Astrocyte (in vitro differentiated cells and primary cell): ENCODE measurements at regions not wholly inside any gene's neighbourhood (a gene's known extent, or its start where the extent isn't known, plus 50 kb on each side); places are given as distances from the start of the nearest gene placed in this dataset.

ENCODE experiments used
- DNase-seq: peaks from one replicate; pipeline ENCODE4 v3.0.0-alpha.2; 2010; ENCODE audit warnings: low read depth
- FAIRE-seq: peaks from 2 replicates; lab custom pipeline; 2011; peaks lifted over from hg19 to GRCh38; lab: Jason Lieb, UNC
- H2AFZ ChIP-seq: 2 replicates; pipeline ENCODE4 v1.6.0; 2012; ENCODE audit warnings: low read depth, low read length, inconsistent platforms
- H3K27ac ChIP-seq: 2 replicates; pipeline ENCODE4 v1.5.1; 2011; ENCODE audit warnings: low read depth, low read length, inconsistent platforms
- H3K27me3 ChIP-seq: 2 replicates; pipeline ENCODE4 v1.6.0; 2011; ENCODE audit warnings: low read length, inconsistent platforms; ENCODE audit not compliant: insufficient read depth
- H3K36me3 ChIP-seq: 2 replicates; pipeline ENCODE4 v1.5.1; 2011; ENCODE audit warnings: low read length, inconsistent platforms; ENCODE audit not compliant: insufficient read depth
- H3K4me1 ChIP-seq: 2 replicates; pipeline ENCODE4 v1.5.1; 2011; ENCODE audit warnings: low read length, inconsistent platforms; ENCODE audit not compliant: insufficient read depth
- H3K4me2 ChIP-seq: 2 replicates; pipeline ENCODE4 v1.6.0; 2012; ENCODE audit warnings: low read length, inconsistent platforms
- H3K4me3 ChIP-seq: 2 replicates; pipeline ENCODE4 v1.5.1; 2011; ENCODE audit warnings: low read depth, mild to moderate bottlenecking, low read length, inconsistent platforms; ENCODE audit not compliant: insufficient read depth
- H3K79me2 ChIP-seq: 2 replicates; pipeline ENCODE4 v1.6.0; 2012; ENCODE audit warnings: mild to moderate bottlenecking, low read length, inconsistent platforms; ENCODE audit not compliant: insufficient read depth
- H3K9ac ChIP-seq: 2 replicates; pipeline ENCODE4 v1.6.0; 2012; ENCODE audit warnings: mild to moderate bottlenecking, low read length, inconsistent platforms
- H3K9me3 ChIP-seq: 2 replicates; pipeline ENCODE4 v1.5.1; 2012; ENCODE audit warnings: low read depth, mild to moderate bottlenecking, low read length, inconsistent platforms; ENCODE audit not compliant: insufficient read depth
- H4K20me1 ChIP-seq: 2 replicates; pipeline ENCODE4 v1.6.0; 2012; ENCODE audit warnings: low read length, inconsistent platforms; ENCODE audit not compliant: insufficient read depth
- H3K27ac Mint-ChIP-seq: one replicate; pipeline ENCODE4 v1.8.0; 2021; ENCODE audit warnings: mild to moderate bottlenecking, mixed read lengths; ENCODE audit not compliant: unreplicated experiment
- H3K27me3 Mint-ChIP-seq: one replicate; pipeline ENCODE4 v1.8.0; 2021; ENCODE audit warnings: low read depth, mixed read lengths; ENCODE audit not compliant: unreplicated experiment
- H3K36me3 Mint-ChIP-seq: one replicate; pipeline ENCODE4 v1.8.0; 2021; ENCODE audit warnings: low read depth, mixed read lengths; ENCODE audit not compliant: unreplicated experiment
- H3K4me1 Mint-ChIP-seq: one replicate; pipeline ENCODE4 v1.8.0; 2021; ENCODE audit warnings: low read depth, mixed read lengths; ENCODE audit not compliant: unreplicated experiment
- H3K4me3 Mint-ChIP-seq: one replicate; pipeline ENCODE4 v1.8.0; 2021; ENCODE audit warnings: mild to moderate bottlenecking, moderate library complexity, mixed read lengths; ENCODE audit not compliant: unreplicated experiment
- H3K9me3 Mint-ChIP-seq: one replicate; pipeline ENCODE4 v1.8.0; 2021; ENCODE audit warnings: mild to moderate bottlenecking, mixed read lengths; ENCODE audit not compliant: unreplicated experiment
- CTCF ChIP-seq: IDR thresholded peaks from 2 replicates; pipeline ENCODE4 v1.5.1; 2011; ENCODE audit warnings: low read depth, mild to moderate bottlenecking, inconsistent platforms, low read length, moderate library complexity; ENCODE audit not compliant: insufficient read depth
- EZH2 ChIP-seq: IDR thresholded peaks from 2 replicates; pipeline ENCODE4 v1.6.1; 2012; ENCODE audit warnings: mild to moderate bottlenecking, low read length, inconsistent platforms; ENCODE audit not compliant: insufficient read depth

GRCh38 chr1:188689542-188689941 lies 1788.1 kb downstream of the BRINP3 start:
- H3K27me3 ChIP-seq: no peaks in the 10 kb centered on the region
- no peaks in the 10 kb centered on the region for H3K36me3 ChIP-seq
- Mint-ChIP-seq H3K4me3 (no peak overlapping the region), H3K27ac (no peak overlapping the region), H3K4me1 (no peaks in the 10 kb centered on the region), H3K9me3 (no peaks in the 10 kb centered on the region), H3K27me3 (no peaks in the 10 kb centered on the region), H3K36me3 (no peaks in the 10 kb centered on the region)
- peak overlapping the region; percentile 4 for H3K9ac ChIP-seq
- no peak overlapping the region for H3K27ac ChIP-seq
- FAIRE-seq (no peak), DNase-seq (peak; percentile 18)
- H3K79me2 ChIP-seq: no peaks in the 10 kb centered on the region
- no peaks in the 10 kb centered on the region for H4K20me1 ChIP-seq
- H3K9me3 ChIP-seq: no peaks in the 10 kb centered on the region
- TF ChIP-seq EZH2 (no peak), CTCF (no peak)
- H2AFZ ChIP-seq: peak overlapping the region; percentile 15
- no peak overlapping the region for H3K4me2 ChIP-seq
- H3K4me3 ChIP-seq: no peak overlapping the region
- peaks cover 6% of the 10 kb centered on the region for H3K4me1 ChIP-seq

GRCh38 chr1:188700116-188700515 lies 1777.5 kb downstream of the BRINP3 start:
- FAIRE-seq (no peak), DNase-seq (no peak)
- TF ChIP-seq CTCF (no peak), EZH2 (no peak)
- H3K27me3 ChIP-seq: no peaks in the 10 kb centered on the region
- H3K9me3 Mint-ChIP-seq: no peaks in the 10 kb centered on the region
- no peak overlapping the region for H3K9ac ChIP-seq
- H3K4me3 ChIP-seq: no peak overlapping the region
- H3K27me3 Mint-ChIP-seq: no peaks in the 10 kb centered on the region
- H3K4me1 Mint-ChIP-seq: peaks cover 13% of the 10 kb centered on the region
- H3K36me3 Mint-ChIP-seq: no peaks in the 10 kb centered on the region
- no peaks in the 10 kb centered on the region for H3K4me1 ChIP-seq
- no peaks in the 10 kb centered on the region for H4K20me1 ChIP-seq
- no peak overlapping the region for H3K4me2 ChIP-seq
- no peaks in the 10 kb centered on the region for H3K9me3 ChIP-seq
- no peak overlapping the region for H3K27ac Mint-ChIP-seq
- H2AFZ ChIP-seq: no peak overlapping the region
- no peak overlapping the region for H3K27ac ChIP-seq
- no peaks in the 10 kb centered on the region for H3K36me3 ChIP-seq
- no peak overlapping the region for H3K4me3 Mint-ChIP-seq
- no peaks in the 10 kb centered on the region for H3K79me2 ChIP-seq

GRCh38 chr1:188706742-188707141 lies 1770.9 kb downstream of the BRINP3 start:
- Mint-ChIP-seq H3K36me3 (no peaks in the 10 kb centered on the region), H3K4me3 (no peak overlapping the region), H3K27ac (no peak overlapping the region), H3K27me3 (no peaks in the 10 kb centered on the region), H3K4me1 (peaks cover 13% of the 10 kb centered on the region), H3K9me3 (no peaks in the 10 kb centered on the region)
- Histone ChIP-seq H2AFZ (no peak overlapping the region), H3K9me3 (no peaks in the 10 kb centered on the region), H3K36me3 (no peaks in the 10 kb centered on the region), H3K27ac (peak overlapping the region; percentile 43), H3K4me3 (no peak overlapping the region), H3K79me2 (no peaks in the 10 kb centered on the region), H3K27me3 (no peaks in the 10 kb centered on the region), H3K4me1 (no peaks in the 10 kb centered on the region), H4K20me1 (no peaks in the 10 kb centered on the region), H3K4me2 (peak overlapping the region; percentile 21), H3K9ac (no peak overlapping the region)
- DNase-seq (peak; percentile 92), FAIRE-seq (no peak)
- TF ChIP-seq EZH2: no peak
- peak; percentile 37 for TF ChIP-seq CTCF
